Astrocyte (in vitro differentiated cells and primary cell): ENCODE measurements at regions not wholly inside any gene's neighbourhood (a gene's known extent, or its start where the extent isn't known, plus 50 kb on each side); places are given as distances from the start of the nearest gene placed in this dataset.

Experiments used
- CTCF ChIP-seq: IDR thresholded peaks from 2 replicates; pipeline ENCODE4 v1.5.1; 2011; ENCODE audit warnings: low read depth, mild to moderate bottlenecking, inconsistent platforms, low read length, moderate library complexity; ENCODE audit not compliant: insufficient read depth
- EZH2 ChIP-seq: IDR thresholded peaks from 2 replicates; pipeline ENCODE4 v1.6.1; 2012; ENCODE audit warnings: mild to moderate bottlenecking, low read length, inconsistent platforms; ENCODE audit not compliant: insufficient read depth

- TF ChIP-seq EZH2 (no peak), CTCF (no peak)
Measured at GRCh38 chr6:121965739-121966138, 433.7 kb upstream of the HSF2 start.
